Caco-2 (cell line): ENCODE measurements at regions not wholly inside any gene's neighbourhood (a gene's known extent, or its start where the extent isn't known, plus 50 kb on each side); places are given as distances from the start of the nearest gene placed in this dataset.
"Not testable (repeated sequence)": the region's sequence is repeated elsewhere in the genome, so short reads cannot be mapped to it uniquely, and the experiment has no call there.

ENCODE experiments used
- BruUV-seq: library from RNA; stranded (reverse); fragments of 400-500 nt; replicated peaks from 2 replicates; lab custom pipeline; 2021; lab: Mats Ljungman, UMichigan
- CTCF ChIA-PET: fragments of 300-600 bp; sonication (Branson Sonifier 250); formaldehyde crosslinking; loops from one replicate; lab custom pipeline; 2022; ENCODE audit warnings: antibody characterized with exemption; lab: Charles Lee
- POLR2A ChIA-PET: fragments of 300-600 bp; sonication (Branson Sonifier 250); formaldehyde crosslinking; loops from one replicate; lab custom pipeline; 2022; ENCODE audit warnings: antibody characterized with exemption; lab: Charles Lee
- DNase-seq, 2 experiments: peaks; one replicate each; pipeline versions ENCODE4 v3.0.0 to v3.0.0-alpha.2; 2020 to 2022
- H3K27me3 ChIP-seq: replicated peaks from 2 replicates; pipeline ENCODE4 v1.6.0; 2011; ENCODE audit warnings: low read length; ENCODE audit not compliant: control insufficient read depth, insufficient read depth
- H3K36me3 ChIP-seq: 2 replicates; pipeline ENCODE4 v1.5.1; 2011; ENCODE audit warnings: low read length; ENCODE audit not compliant: control insufficient read depth, insufficient read depth
- H3K4me1 ChIP-seq: fragments of 250-450 bp; sonication (Bioruptor Pico); 2 replicates; pipeline ENCODE4 v1.5.1; 2020; ENCODE audit warnings: mild to moderate bottlenecking
- H3K4me3 ChIP-seq: 2 replicates; pipeline ENCODE4 v1.5.1; 2011; ENCODE audit warnings: low read depth, mild to moderate bottlenecking, control low read depth, low read length
- H3K9me3 ChIP-seq: fragments of 250-450 bp; sonication (Bioruptor Pico); 2 replicates; pipeline ENCODE4 v1.5.1; 2020; ENCODE audit warnings: mild to moderate bottlenecking, moderate library complexity
- H3K27ac Mint-ChIP-seq: one replicate; pipeline ENCODE4 v1.8.0; 2022; ENCODE audit warnings: mixed read lengths; ENCODE audit not compliant: unreplicated experiment
- H3K27me3 Mint-ChIP-seq: one replicate; pipeline ENCODE4 v1.8.0; 2022; ENCODE audit warnings: mixed read lengths; ENCODE audit not compliant: insufficient read depth, unreplicated experiment
- H3K36me3 Mint-ChIP-seq: one replicate; pipeline ENCODE4 v1.8.0; 2022; ENCODE audit warnings: mild to moderate bottlenecking, mixed read lengths; ENCODE audit not compliant: insufficient read depth, unreplicated experiment
- H3K4me1 Mint-ChIP-seq: one replicate; pipeline ENCODE4 v1.8.0; 2022; ENCODE audit warnings: low read depth, mixed read lengths; ENCODE audit not compliant: unreplicated experiment
- H3K4me3 Mint-ChIP-seq: one replicate; pipeline ENCODE4 v1.8.0; 2022; ENCODE audit warnings: mild to moderate bottlenecking, moderate library complexity, mixed read lengths; ENCODE audit not compliant: unreplicated experiment
- H3K9me3 Mint-ChIP-seq: one replicate; pipeline ENCODE4 v1.8.0; 2022; ENCODE audit warnings: mixed read lengths; ENCODE audit not compliant: unreplicated experiment
- CTCF ChIP-seq, 2 experiments: fragments of 200-600 bp in 1 of 2; IDR thresholded peaks; 1 replicate in 1 of 2; 2 replicates in 1 of 2; pipeline versions ENCODE4 v1.5.1 to v1.8.0; 2011 to 2022; ENCODE audit warnings: antibody characterized with exemption in 1 of 2, control low read depth in 1 of 2, inconsistent platforms in 1 of 2, low read depth in 1 of 2, low read length in 1 of 2, mild to moderate bottlenecking in 1 of 2, moderate library complexity in 1 of 2; ENCODE audit not compliant: insufficient read depth in 1 of 2, severe bottlenecking in 1 of 2, unreplicated experiment in 1 of 2
- intact Hi-C: fragments of 100-400 bp; cut with micrococcal nuclease; formaldehyde crosslinking; loops from one replicate; pipeline ENCODE4 v1.10.0; 2022; ENCODE audit not compliant: unreplicated experiment

GRCh38 chr1:146409116-146409801 lies 180.4 kb upstream of the NOTCH2NLA start:
- Mint-ChIP-seq H3K4me3 (peak overlapping the region; percentile 82), H3K27ac (peak overlapping the region; percentile 98), H3K36me3 (peaks cover 13% of the 10 kb centered on the region)
- H3K9me3 ChIP-seq, H3K9me3 Mint-ChIP-seq, H3K27me3 Mint-ChIP-seq, intact Hi-C loops, H3K4me1 Mint-ChIP-seq, H3K4me1 ChIP-seq, H3K36me3 ChIP-seq, CTCF ChIA-PET, H3K27me3 ChIP-seq: not testable (repeated sequence)
- TSS peak; percentile 100 for BruUV-seq
- POLR2A ChIA-PET, result interaction anchor here (1.0 to 1.1 kb wide), 2 partner anchors 22 to 33 kb away, joined by 3 to 4 read pairs; no protein-coding TSS in a partner anchor
- H3K4me3 ChIP-seq, result peak overlapping the region; percentile 16; the same call in 1 of the 2 replicates
- DNase-seq, result peak; percentile 79 to 86

GRCh38 chr1:146401281-146401825 lies 172.5 kb upstream of the NOTCH2NLA start:
- H3K36me3 ChIP-seq, H3K27me3 Mint-ChIP-seq, H3K4me3 ChIP-seq, H3K4me1 Mint-ChIP-seq, H3K9me3 Mint-ChIP-seq, BruUV-seq, H3K4me3 Mint-ChIP-seq, H3K9me3 ChIP-seq, CTCF ChIA-PET, H3K27me3 ChIP-seq, H3K4me1 ChIP-seq, H3K36me3 Mint-ChIP-seq, intact Hi-C loops, POLR2A ChIA-PET, H3K27ac Mint-ChIP-seq: not testable (repeated sequence)
- DNase-seq, result peak in 1 of 2 experiments; percentile 18
- peak; percentile 34 to 45 for TF ChIP-seq CTCF (IDR thresholded peaks at IDR 0.05; ENCODE audit: insufficient read depth in 1 of 2, low read depth in 1 of 2, low read length in 1 of 2, severe bottlenecking in 1 of 2, unreplicated experiment in 1 of 2)

GRCh38 chr1:146400173-146401121 lies 171.6 kb upstream of the NOTCH2NLA start:
- H3K9me3 Mint-ChIP-seq, BruUV-seq, POLR2A ChIA-PET, DNase-seq, H3K36me3 ChIP-seq, intact Hi-C loops, H3K27ac Mint-ChIP-seq, H3K27me3 Mint-ChIP-seq, CTCF ChIA-PET, H3K4me1 Mint-ChIP-seq, H3K36me3 Mint-ChIP-seq, H3K9me3 ChIP-seq, H3K4me3 ChIP-seq, H3K27me3 ChIP-seq, H3K4me3 Mint-ChIP-seq, H3K4me1 ChIP-seq: not testable (repeated sequence)

GRCh38 chr1:146399225-146399624 lies 170.4 kb upstream of the NOTCH2NLA start:
- DNase-seq, H3K27me3 Mint-ChIP-seq, intact Hi-C loops, H3K4me1 ChIP-seq, BruUV-seq, H3K4me1 Mint-ChIP-seq, POLR2A ChIA-PET, H3K4me3 Mint-ChIP-seq, H3K36me3 Mint-ChIP-seq, H3K4me3 ChIP-seq, H3K27me3 ChIP-seq, H3K9me3 Mint-ChIP-seq, H3K9me3 ChIP-seq, H3K36me3 ChIP-seq, CTCF ChIA-PET, H3K27ac Mint-ChIP-seq: not testable (repeated sequence)

GRCh38 chr1:146396801-146397200 lies 168.0 kb upstream of the NOTCH2NLA start:
- H3K27ac Mint-ChIP-seq, intact Hi-C loops, H3K27me3 ChIP-seq, H3K4me1 Mint-ChIP-seq, H3K36me3 ChIP-seq, CTCF ChIA-PET, POLR2A ChIA-PET, H3K4me1 ChIP-seq, H3K4me3 Mint-ChIP-seq, H3K4me3 ChIP-seq, H3K9me3 ChIP-seq, H3K9me3 Mint-ChIP-seq, BruUV-seq, H3K36me3 Mint-ChIP-seq, DNase-seq, H3K27me3 Mint-ChIP-seq: not testable (repeated sequence)

GRCh38 chr1:146396242-146396641 lies 167.4 kb upstream of the NOTCH2NLA start:
- intact Hi-C loops, H3K9me3 Mint-ChIP-seq: not testable (repeated sequence)

More at GRCh38 chr1:146396242-146396641, 167.4 kb upstream of the NOTCH2NLA start:
- H3K27ac Mint-ChIP-seq, H3K36me3 Mint-ChIP-seq, H3K4me3 ChIP-seq, H3K4me1 ChIP-seq, DNase-seq, H3K4me3 Mint-ChIP-seq, H3K9me3 ChIP-seq, H3K4me1 Mint-ChIP-seq, BruUV-seq, POLR2A ChIA-PET, CTCF ChIA-PET, H3K27me3 Mint-ChIP-seq, H3K27me3 ChIP-seq, H3K36me3 ChIP-seq: not testable (repeated sequence)
